NCI-H226 (cell line): ENCODE measurements at regions not wholly inside any gene's neighbourhood (a gene's known extent, or its start where the extent isn't known, plus 50 kb on each side); places are given as distances from the start of the nearest gene placed in this dataset.
"Not testable (repeated sequence)": the region's sequence is repeated elsewhere in the genome, so short reads cannot be mapped to it uniquely, and the experiment has no call there.

Source experiments
- DNase-seq: peaks from one replicate; pipeline ENCODE4 v3.0.0-alpha.2; 2015

GRCh38 chr22:19643448-19644313 lies 70.6 kb upstream of the SEPTIN5 start:
- DNase-seq: no peak

GRCh38 chr22:19644314-19645223 lies 69.7 kb upstream of the SEPTIN5 start:
- no peak for DNase-seq

GRCh38 chr22:19645391-19645790 lies 68.9 kb upstream of the SEPTIN5 start:
- no peak for DNase-seq

GRCh38 chr22:19645905-19646304 lies 68.4 kb upstream of the SEPTIN5 start:
- DNase-seq: no peak

- DNase-seq: no peak
Observed at GRCh38 chr22:19646383-19646782, 67.9 kb upstream of the SEPTIN5 start.

- no peak for DNase-seq
Observed at GRCh38 chr22:19648419-19648929, 65.8 kb upstream of the SEPTIN5 start.

GRCh38 chr22:19652316-19652715 lies 62.0 kb upstream of the SEPTIN5 start:
- no peak for DNase-seq

GRCh38 chr22:19654338-19654987 lies 59.8 kb upstream of the SEPTIN5 start:
- no peak for DNase-seq

- DNase-seq: no peak
Observed at GRCh38 chr22:19655399-19655798, 58.9 kb upstream of the SEPTIN5 start.

GRCh38 chr22:19656541-19657251 lies 57.6 kb upstream of the SEPTIN5 start:
- DNase-seq: no peak

GRCh38 chr22:19657252-19658056 lies 56.8 kb upstream of the SEPTIN5 start:
- no peak for DNase-seq

GRCh38 chr22:19658057-19658966 lies 56.0 kb upstream of the SEPTIN5 start:
- no peak for DNase-seq

GRCh38 chr22:19658967-19659804 lies 55.1 kb upstream of the SEPTIN5 start:
- DNase-seq: no peak

- no peak for DNase-seq
Observed at GRCh38 chr22:19659805-19660345, 54.4 kb upstream of the SEPTIN5 start.

- DNase-seq: not testable (repeated sequence)
Observed at GRCh38 chr22:19660583-19660982, 53.7 kb upstream of the SEPTIN5 start.

GRCh38 chr22:19661156-19661555 lies 53.1 kb upstream of the SEPTIN5 start:
- DNase-seq: no peak

GRCh38 chr22:19662049-19662684 lies 52.1 kb upstream of the SEPTIN5 start:
- DNase-seq: not testable (repeated sequence)

GRCh38 chr22:19663286-19663815 lies 51.0 kb upstream of the SEPTIN5 start:
- DNase-seq: no peak
